GM12878 (cell line): ENCODE measurements at regions not wholly inside any gene's neighbourhood (a gene's known extent, or its start where the extent isn't known, plus 50 kb on each side); places are given as distances from the start of the nearest gene placed in this dataset.
A peak's percentile ranks its signal among the peaks of the same experiment; 100 is the strongest.

Experiments used
- ATAC-seq: fragments of 200-7000 bp; cut with Tn5 transposase; 3 replicates; pipeline ENCODE4 v1.9.1; 2020; ENCODE audit warnings: mild to moderate bottlenecking, moderate library complexity
- BruUV-seq: library from RNA; stranded (reverse); fragments of 400-500 nt; replicated peaks from 2 replicates; lab custom pipeline; 2021; lab: Mats Ljungman, UMichigan
- CTCF ChIA-PET: fragments of 300-600 bp; sonication (Branson Sonifier 250); formaldehyde crosslinking; extraction: SDS; loops from one replicate; lab custom pipeline; 2021; ENCODE audit warnings: inconsistent platforms; lab: Yijun Ruan, JAX
- POLR2A ChIA-PET: fragments of 350-600 bp; formaldehyde crosslinking; extraction: SDS; loops from one replicate; lab custom pipeline; 2021; ENCODE audit warnings: inconsistent platforms; lab: Charles Lee
- RAD21 ChIA-PET: fragments of 300-600 bp; sonication (Branson Sonifier 250); formaldehyde crosslinking; loops from one replicate; lab custom pipeline; 2023; ENCODE audit warnings: antibody characterized with exemption; ENCODE audit not compliant: unreplicated experiment; lab: Charles Lee
- SMC1A ChIA-PET: fragments of 300-600 bp; sonication (Branson Sonifier 250); formaldehyde crosslinking; loops from one replicate; lab custom pipeline; 2023; ENCODE audit not compliant: unreplicated experiment, uncharacterized antibody; lab: Charles Lee
- DNase-seq: peaks from one replicate; pipeline ENCODE4 v3.0.0-alpha.2; 2011; ENCODE audit warnings: low read depth, low spot score
- FAIRE-seq: peaks from 3 replicates; lab custom pipeline; 2011; peaks lifted over from hg19 to GRCh38; lab: Jason Lieb, UNC
- H2AFZ ChIP-seq: 2 replicates; pipeline ENCODE4 v1.6.0; 2011; ENCODE audit warnings: low read depth, low read length, control low read depth; ENCODE audit not compliant: control insufficient read depth
- H3K27ac ChIP-seq: 2 replicates; pipeline ENCODE4 v1.5.1; 2011; ENCODE audit warnings: control low read depth; ENCODE audit not compliant: control insufficient read depth, insufficient read depth
- H3K27me3 ChIP-seq, 2 experiments: replicated peaks in 1 of 2; 2 replicates each; pipeline versions ENCODE4 v1.6.0 to v1.6.1; 2011; ENCODE audit warnings: low read length in 1 of 2; ENCODE audit not compliant: control insufficient read depth in 2 of 2, insufficient read depth in 2 of 2
- H3K36me3 ChIP-seq, 2 experiments: 2 replicates each; pipeline ENCODE4 v1.5.1; 2011; ENCODE audit warnings: low read length in 1 of 2; ENCODE audit not compliant: control insufficient read depth in 2 of 2, insufficient read depth in 2 of 2
- H3K4me1 ChIP-seq: 2 replicates; pipeline ENCODE4 v1.6.1; 2011; ENCODE audit warnings: mild to moderate bottlenecking, low read length, moderate library complexity, mixed read lengths; ENCODE audit not compliant: control insufficient read depth, insufficient read depth
- H3K4me2 ChIP-seq: 2 replicates; pipeline ENCODE4 v1.6.0; 2011; ENCODE audit warnings: control low read depth; ENCODE audit not compliant: control insufficient read depth, insufficient read depth
- H3K4me3 ChIP-seq: fragments of 200-600 bp; sonication (generic); 2 replicates; pipeline ENCODE4 v1.5.1; 2016
- H3K79me2 ChIP-seq: 2 replicates; pipeline ENCODE4 v1.6.0; 2011; ENCODE audit warnings: low read length; ENCODE audit not compliant: control insufficient read depth, insufficient read depth
- H3K9ac ChIP-seq: 2 replicates; pipeline ENCODE4 v1.8.0; 2011; ENCODE audit warnings: low read length, control low read depth, mixed read lengths; ENCODE audit not compliant: control insufficient read depth, insufficient read depth
- H3K9me3 ChIP-seq: replicated peaks from 3 replicates; pipeline ENCODE4 v1.5.1; 2011; ENCODE audit warnings: mild to moderate bottlenecking, low read length; ENCODE audit not compliant: control insufficient read depth, insufficient read depth
- H4K20me1 ChIP-seq: 2 replicates; pipeline ENCODE4 v1.6.0; 2011; ENCODE audit not compliant: control insufficient read depth, insufficient read depth
- BMI1 ChIP-seq: fragments of 450-650 bp; IDR thresholded peaks from 2 replicates; pipeline ENCODE4 v1.6.1; 2016; ENCODE audit warnings: mild to moderate bottlenecking, moderate library complexity, borderline replicate concordance
- CBX3 ChIP-seq: fragments of 200-600 bp; sonication (generic); IDR thresholded peaks from 2 replicates; pipeline ENCODE4 v1.6.1; 2016; ENCODE audit warnings: low read depth, borderline replicate concordance
- CHD4 ChIP-seq: fragments of 200-600 bp; sonication (generic); IDR thresholded peaks from 2 replicates; pipeline ENCODE4 v1.6.1; 2016; ENCODE audit warnings: mild to moderate bottlenecking
- FOXK2 ChIP-seq: fragments of 450-650 bp; IDR thresholded peaks from 2 replicates; pipeline ENCODE4 v1.6.1; 2017; ENCODE audit warnings: mild to moderate bottlenecking, moderate library complexity
- MTA3 ChIP-seq: IDR thresholded peaks from 2 replicates; pipeline ENCODE4 v1.6.1; 2012; ENCODE audit warnings: low read length, inconsistent platforms, borderline replicate concordance
- NFIC ChIP-seq: IDR thresholded peaks from 2 replicates; pipeline ENCODE4 v1.6.1; 2012; ENCODE audit warnings: low read depth, mild to moderate bottlenecking, inconsistent platforms, low read length, moderate library complexity
- NFYB ChIP-seq: IDR thresholded peaks from 2 replicates; pipeline ENCODE4 v1.6.1; 2011; ENCODE audit warnings: low read depth, mild to moderate bottlenecking, low read length, improper control_type of control experiment, moderate library complexity; ENCODE audit not compliant: insufficient read depth
- RFX5 ChIP-seq: IDR thresholded peaks from 2 replicates; pipeline ENCODE4 v1.6.1; 2011; ENCODE audit warnings: low read depth, low read length, improper control_type of control experiment
- WGBS: methylation state at CpG from one replicate; pipeline ENCODE4 v1.1.6; 2016; ENCODE audit warnings: low lambda C conversion rate; ENCODE audit not compliant: insufficient replicate concordance, insufficient coverage; ENCODE audit errors: missing lambda C conversion rate; 5-methylcytosine and 5-hydroxymethylcytosine counted together
- in situ Hi-C: fragments of 300-500 bp; cut with MboI; formaldehyde crosslinking; loops from 9 replicates; pipeline ENCODE4 v1.14.3; 2018; ENCODE audit warnings: mixed read lengths
- intact Hi-C: fragments of 100-400 bp; cut with micrococcal nuclease; formaldehyde crosslinking; loops from one replicate; pipeline ENCODE4 v1.14.2; 2022; ENCODE audit not compliant: unreplicated experiment

DNA sequence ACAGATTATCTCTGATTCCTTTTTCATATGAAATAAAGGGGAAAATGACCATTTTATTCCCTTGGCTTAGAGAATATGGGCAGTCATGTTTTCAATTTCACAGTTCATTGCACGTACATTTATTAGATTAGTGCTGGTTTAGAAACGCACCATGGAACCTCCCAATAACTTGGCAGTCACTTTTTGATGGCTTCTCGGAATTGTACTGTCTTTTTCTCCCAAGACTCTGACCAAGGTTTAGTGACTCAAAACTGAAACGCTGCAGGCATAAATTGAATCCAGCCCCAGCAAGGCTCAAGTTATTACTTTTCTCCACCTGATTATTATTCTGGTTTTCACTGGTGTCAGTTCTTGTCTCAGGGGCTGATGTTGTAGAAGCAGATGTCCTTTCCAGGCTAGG lies 55.6 kb upstream of the EGFLAM start:
- no peak overlapping the region for H2AFZ ChIP-seq
- no peak overlapping the region for H3K9ac ChIP-seq
- no peaks in the 10 kb centered on the region for H3K36me3 ChIP-seq
- DNase-seq = no peak
- H3K4me1 ChIP-seq = no peaks in the 10 kb centered on the region
- ATAC-seq = no peak
- no peaks in the 10 kb centered on the region for H3K79me2 ChIP-seq
- no peak overlapping the region for H3K4me3 ChIP-seq
- BruUV-seq = no TSS peak
- SMC1A ChIA-PET = no interaction called here
- no peak overlapping the region for H3K27ac ChIP-seq
- POLR2A ChIA-PET = no interaction called here
- in situ Hi-C loops (no loop called here), intact Hi-C loops (no loop called here)
- 32% methylated on average over 4 of the region's 4 CpGs for WGBS
- no peak overlapping the region for H3K4me2 ChIP-seq
- CTCF ChIA-PET = no interaction called here
- TF ChIP-seq RFX5 (no peak), BMI1 (no peak), CHD4 (no peak), MTA3 (no peak)
- no peak for FAIRE-seq
- no peaks in the 10 kb centered on the region for H3K9me3 ChIP-seq
- H3K27me3 ChIP-seq = no peaks in the 10 kb centered on the region
- RAD21 ChIA-PET = no interaction called here
- no peaks in the 10 kb centered on the region for H4K20me1 ChIP-seq

DNA sequence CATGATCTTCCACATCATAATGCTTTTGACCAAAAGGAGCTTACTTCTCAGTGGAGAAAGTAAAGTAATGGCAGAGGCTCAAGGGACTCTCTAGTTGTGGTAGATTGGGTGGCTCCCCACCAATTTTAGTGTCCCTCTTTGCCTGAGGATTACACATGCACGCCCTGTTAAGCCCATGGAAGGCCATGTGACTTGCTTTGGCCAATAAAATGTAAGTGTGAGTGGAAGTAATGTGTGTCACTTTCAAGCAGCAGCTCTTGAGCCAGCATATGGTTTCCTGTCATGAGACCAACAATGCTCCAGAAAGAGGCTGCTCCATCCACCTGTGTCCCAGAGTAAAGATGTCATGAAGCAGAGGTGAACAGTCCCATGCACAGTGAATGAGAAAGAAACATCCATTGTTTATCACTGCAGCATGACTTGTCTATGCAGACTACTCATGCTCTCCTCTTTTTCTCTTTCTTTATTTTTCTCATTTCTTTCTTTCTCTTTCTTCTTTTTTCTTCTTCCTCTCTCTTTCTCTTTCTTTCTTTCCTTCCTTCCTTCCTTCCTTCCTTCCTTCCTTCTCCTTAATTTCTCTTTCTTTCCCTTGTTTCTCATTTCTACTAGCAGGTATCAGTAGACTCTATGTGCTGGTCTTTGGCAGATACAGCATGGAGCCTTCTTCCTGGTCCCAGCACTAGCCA lies 57.3 kb upstream of the EGFLAM start:
- 0% methylated on average over 1 of the region's 1 CpG for WGBS
- no peak overlapping the region for H3K27ac ChIP-seq
- POLR2A ChIA-PET = no interaction called here
- no peak overlapping the region for H3K4me3 ChIP-seq
- TF ChIP-seq NFYB (peak; percentile 66; the same call in 1 of the 2 replicates), CBX3 (no peak), NFIC (no peak), FOXK2 (no peak)
- CTCF ChIA-PET = interaction anchor here (1.2 to 1.6 kb wide), 2 partner anchors 9 to 185 kb away, joined by 3 to 5 read pairs; no protein-coding TSS in a partner anchor
- no peaks in the 10 kb centered on the region for H3K79me2 ChIP-seq
- H4K20me1 ChIP-seq = no peaks in the 10 kb centered on the region
- no peak overlapping the region for H3K4me2 ChIP-seq
- FAIRE-seq (no peak), DNase-seq (no peak), ATAC-seq (no peak)
- no peaks in the 10 kb centered on the region for H3K4me1 ChIP-seq
- H3K9ac ChIP-seq = no peak overlapping the region
- H3K36me3 ChIP-seq = no peaks in the 10 kb centered on the region
- H3K27me3 ChIP-seq = no peaks in the 10 kb centered on the region; a peak in 1 of 4 replicates
- no peak overlapping the region for H2AFZ ChIP-seq
- SMC1A ChIA-PET = no interaction called here
- in situ Hi-C loops = no loop called here
- no peaks in the 10 kb centered on the region for H3K9me3 ChIP-seq
- RAD21 ChIA-PET = no interaction called here
- BruUV-seq = no TSS peak
- intact Hi-C loops = no loop called here
